SW 1271 (cell line): ENCODE measurements at regions not wholly inside any gene's neighbourhood (a gene's known extent, or its start where the extent isn't known, plus 50 kb on each side); places are given as distances from the start of the nearest gene placed in this dataset.

Source experiments
- DNase-seq, 2 experiments: peaks; one replicate each; lab custom pipeline; 2025; lab: John Stamatoyannopoulos, UW

DNA sequence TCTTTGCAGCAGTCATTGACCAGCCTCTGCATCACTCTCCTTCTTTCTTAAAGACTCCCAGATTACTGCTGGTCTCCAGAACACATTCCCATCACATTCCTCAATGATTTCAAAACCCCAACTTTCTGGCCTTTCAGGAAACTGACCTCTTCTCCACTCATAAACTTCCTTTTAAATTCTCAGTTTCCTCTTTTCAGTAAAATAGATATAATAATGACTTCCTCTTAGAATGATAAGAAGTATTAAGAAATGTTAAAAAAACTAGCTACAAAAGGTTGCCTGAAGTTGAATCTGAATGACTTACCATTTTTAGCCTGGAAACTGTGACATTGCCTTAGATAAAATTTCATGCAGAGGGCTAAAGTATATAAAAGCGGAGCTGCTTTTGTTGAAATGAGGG lies 239.3 kb downstream of the OGFRL1 start:
- no peak for DNase-seq

DNA sequence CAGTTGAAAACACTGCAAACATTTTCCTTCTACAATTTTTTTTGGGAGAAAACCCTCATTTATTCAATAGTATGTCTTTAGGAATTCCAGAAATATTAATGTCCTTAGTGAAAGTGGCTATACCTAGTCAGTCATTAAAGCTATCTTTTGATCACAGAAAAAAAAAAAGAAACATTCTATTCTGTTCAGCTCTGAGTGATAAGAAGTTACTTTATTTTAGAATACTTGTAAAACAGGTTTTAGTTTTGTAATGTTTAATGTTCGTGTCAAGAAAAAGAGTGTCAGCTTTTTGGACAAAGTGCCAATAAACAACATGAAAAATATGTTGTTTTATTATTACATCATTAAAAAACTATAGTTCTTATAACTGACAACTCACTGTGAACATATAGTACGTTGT lies 240.4 kb downstream of the OGFRL1 start:
- DNase-seq, result no peak

- DNase-seq, result no peak
Observed at GRCh38 chr6:71529769-71530168, 241.2 kb downstream of the OGFRL1 start.

DNA sequence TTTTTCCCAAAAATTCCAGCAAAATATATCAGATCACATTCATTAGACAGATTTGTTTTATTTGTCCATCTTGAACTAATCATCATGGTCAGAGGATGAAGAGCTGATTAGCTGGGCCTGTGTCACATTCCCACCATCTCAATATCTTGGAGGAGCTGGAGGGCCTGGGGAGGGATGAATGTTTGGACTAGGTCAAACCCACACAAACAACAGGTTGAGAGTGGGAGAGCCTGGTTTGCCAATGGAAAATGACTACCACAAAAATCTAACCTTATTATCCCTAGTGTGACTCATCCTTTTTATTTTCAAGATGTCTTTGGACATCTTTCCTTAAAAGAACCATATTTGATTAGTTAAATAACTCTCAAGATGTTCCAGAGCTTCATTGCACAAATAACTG lies 242.4 kb downstream of the OGFRL1 start:
- DNase-seq, result no peak

- no peak for DNase-seq
Observed at GRCh38 chr6:71531841-71532240, 243.2 kb downstream of the OGFRL1 start.

GRCh38 chr6:71533939-71534379 lies 245.3 kb downstream of the OGFRL1 start:
- DNase-seq, result peak in 1 of 2 experiments; percentile 33

DNA sequence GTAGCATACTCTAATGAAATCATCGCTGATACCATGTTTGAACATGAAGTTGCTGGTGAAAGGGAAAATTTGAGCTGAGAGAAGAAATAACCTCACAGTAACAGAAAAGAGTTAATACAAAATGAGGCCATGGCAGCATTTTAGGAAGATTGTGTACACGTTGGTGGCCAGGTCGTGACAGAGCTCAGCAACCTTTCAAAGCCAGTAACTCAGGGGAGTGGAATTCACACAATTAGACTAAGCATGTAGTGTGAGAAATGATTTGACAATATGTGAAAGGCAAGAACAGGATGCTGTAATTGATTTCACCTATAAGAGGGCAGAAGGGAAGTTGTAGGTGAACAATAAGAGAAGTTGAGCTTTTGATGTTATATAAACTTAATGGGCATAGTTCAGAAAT lies 246.3 kb downstream of the OGFRL1 start:
- no peak for DNase-seq

DNA sequence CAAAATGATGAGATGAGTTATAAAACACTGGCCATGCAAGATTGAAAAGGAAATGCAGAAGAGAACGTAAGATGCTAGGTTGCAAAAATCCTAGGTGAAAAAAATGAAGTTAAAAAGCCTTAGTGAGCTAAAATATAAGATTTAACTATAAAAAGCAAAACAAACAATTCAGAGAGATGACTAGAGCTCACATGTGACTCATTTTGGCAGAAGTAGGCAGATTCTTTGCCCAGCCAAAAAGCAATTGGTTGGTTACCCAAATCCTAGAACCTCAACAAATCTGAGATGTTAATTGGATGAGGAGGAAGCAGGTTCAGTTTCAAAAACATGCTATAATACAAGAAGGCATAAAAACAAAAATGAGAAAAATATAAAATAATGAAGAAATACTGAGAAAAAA lies 249.1 kb downstream of the OGFRL1 start:
- no peak for DNase-seq

DNA sequence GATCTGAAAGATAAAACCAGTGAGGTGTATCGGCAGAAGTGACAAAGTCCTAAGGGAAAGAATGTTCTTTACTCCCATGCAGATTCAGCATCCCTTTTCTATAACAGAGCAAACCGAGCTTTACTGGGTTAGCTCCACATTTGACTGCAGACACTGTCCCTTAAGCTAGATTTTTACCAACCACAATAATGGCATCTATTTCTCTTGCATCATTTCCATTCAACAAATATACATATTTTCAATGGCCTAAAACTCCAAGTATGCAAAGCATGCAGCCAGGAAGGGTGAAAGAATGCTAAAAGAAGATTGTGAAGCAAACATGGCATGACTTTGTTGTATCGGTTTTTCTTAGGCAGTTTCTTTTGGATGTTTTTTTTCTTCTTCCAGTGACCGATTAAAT lies 255.4 kb downstream of the OGFRL1 start:
- peak in 1 of 2 experiments; percentile 42 for DNase-seq

DNA sequence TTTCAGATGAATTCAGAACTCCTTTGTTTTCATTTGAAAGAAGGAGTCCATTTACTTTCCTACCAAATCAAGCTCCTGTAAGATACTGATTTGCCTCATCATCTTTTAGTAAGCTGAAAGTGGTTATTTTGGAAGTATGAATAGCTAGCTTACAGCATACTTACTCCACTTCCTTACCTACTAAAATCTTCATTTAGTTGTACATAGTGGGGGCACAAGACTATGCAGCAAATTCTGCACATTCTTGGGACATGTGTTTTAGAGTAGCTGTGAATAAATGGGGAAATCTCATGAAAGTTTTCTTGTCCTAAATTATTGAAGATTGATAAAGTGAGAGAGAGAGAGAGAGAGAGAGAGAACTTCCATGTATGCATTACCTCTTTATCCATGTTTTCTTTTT lies 256.3 kb downstream of the OGFRL1 start:
- no peak for DNase-seq

DNA sequence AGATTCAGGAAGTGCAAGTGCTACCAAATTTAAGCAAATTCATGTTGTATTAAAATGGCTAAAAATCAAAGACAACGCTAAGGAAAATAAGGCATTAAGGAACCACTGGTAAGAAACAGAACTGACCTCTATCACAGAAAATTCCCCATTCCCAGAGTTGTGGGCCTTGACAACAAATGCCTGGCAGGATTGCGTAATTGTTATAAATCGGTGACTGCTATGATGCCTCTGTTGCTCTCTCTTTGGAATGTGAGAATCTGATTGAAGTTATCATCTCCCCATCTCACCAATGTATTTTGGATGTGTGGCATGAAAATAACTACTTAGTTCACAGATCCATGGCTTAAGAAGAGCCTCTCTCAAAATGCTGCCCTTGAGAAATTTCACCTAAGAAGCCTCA lies 257.3 kb downstream of the OGFRL1 start:
- no peak for DNase-seq

GRCh38 chr6:71551798-71552197 lies 263.2 kb downstream of the OGFRL1 start:
- no peak for DNase-seq

DNA sequence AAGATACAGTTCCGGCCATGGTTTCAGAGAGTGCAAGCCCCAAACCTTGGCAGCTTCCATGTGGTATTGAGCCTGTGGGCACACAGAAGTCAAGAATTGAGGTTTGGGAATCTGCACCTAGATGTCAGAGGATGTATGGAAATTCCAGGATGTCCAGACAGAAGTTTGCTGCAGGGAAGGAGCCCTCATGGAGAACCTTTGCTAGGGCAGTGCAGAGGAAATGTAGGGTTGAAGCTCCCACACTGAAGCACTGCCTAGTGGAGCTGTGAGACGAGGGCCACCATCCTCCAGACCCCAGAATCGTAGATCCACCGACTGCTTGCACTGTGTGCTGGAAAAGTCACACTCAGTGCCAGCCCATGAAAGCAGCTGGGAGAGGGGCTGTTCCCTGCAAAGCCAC lies 267.5 kb downstream of the OGFRL1 start:
- DNase-seq, result no peak

DNA sequence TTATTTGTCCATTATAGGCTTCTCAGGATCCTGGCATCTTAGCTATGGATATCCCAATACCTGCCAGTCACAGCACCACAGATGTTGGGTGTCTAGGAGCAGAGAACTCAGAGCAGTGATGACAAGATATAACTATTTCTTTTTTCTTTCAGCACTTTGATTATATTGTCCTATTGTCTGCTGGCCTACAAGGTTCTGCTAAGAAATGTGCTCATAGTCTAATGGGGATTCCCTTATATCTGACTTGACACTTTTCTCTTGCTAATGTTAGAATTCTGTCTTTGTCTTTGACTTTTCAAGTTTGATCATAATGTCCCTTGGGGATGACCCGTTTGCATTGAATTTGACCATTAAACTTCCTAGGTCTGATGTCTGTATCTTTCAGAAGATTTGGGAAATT lies 270.4 kb downstream of the OGFRL1 start:
- no peak for DNase-seq

DNA sequence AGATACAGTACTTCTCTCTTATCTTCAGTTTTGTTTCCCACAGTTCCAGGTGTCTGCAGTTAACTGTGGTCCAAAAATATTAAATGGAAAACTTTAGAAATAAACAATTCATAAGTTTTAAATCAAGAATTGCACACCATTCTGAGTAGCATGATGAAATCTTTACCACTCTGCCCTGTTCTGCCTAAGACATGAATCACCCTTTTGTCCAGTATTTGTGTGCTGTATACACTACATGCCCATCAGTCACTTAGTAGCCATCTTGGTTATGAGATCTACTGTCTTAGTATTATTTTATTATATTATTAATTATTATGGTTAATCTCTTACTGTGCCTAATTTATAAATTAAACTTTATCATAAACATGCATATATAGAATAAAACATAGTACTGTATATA lies 279.0 kb downstream of the OGFRL1 start:
- DNase-seq, result no peak

GRCh38 chr6:71577766-71578165 lies 289.2 kb downstream of the OGFRL1 start:
- no peak for DNase-seq

GRCh38 chr6:71579902-71580301 lies 291.3 kb downstream of the OGFRL1 start:
- DNase-seq, result no peak

GRCh38 chr6:71582820-71583219 lies 294.2 kb downstream of the OGFRL1 start:
- no peak for DNase-seq

- DNase-seq, result no peak
Observed at GRCh38 chr6:71584712-71585436, 296.3 kb downstream of the OGFRL1 start.

DNA sequence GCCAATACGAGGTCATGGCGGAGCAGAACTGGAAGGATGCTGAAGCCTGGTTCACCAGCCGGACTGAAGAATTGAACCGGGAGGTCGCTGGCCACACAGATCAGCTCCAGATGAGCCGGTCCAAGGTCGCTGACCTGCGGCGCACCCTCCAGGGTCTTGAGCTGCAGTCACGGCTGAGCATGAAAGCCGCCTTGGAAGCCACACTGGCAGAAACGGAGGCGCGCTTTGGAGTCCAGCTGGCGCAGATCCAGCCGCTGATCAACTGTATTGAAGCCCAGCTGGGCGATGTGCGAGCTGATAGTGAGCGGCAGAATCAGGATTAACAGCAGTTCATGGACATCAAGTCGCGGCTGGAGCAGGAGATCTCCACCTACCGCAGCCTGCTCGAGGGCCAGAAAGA lies 296.9 kb downstream of the OGFRL1 start:
- no peak for DNase-seq

GRCh38 chr6:71588490-71588889 lies 297.9 kb upstream of the RIMS1 start:
- no peak for DNase-seq

GRCh38 chr6:71589254-71589653 lies 297.1 kb upstream of the RIMS1 start:
- no peak for DNase-seq

- DNase-seq, result no peak
Observed at GRCh38 chr6:71592643-71593042, 293.7 kb upstream of the RIMS1 start.

- no peak for DNase-seq
Observed at GRCh38 chr6:71599359-71599758, 287.0 kb upstream of the RIMS1 start.
